GM18870 (cell line): ENCODE measurements at regions not wholly inside any gene's neighbourhood (a gene's known extent, or its start where the extent isn't known, plus 50 kb on each side); places are given as distances from the start of the nearest gene placed in this dataset.
A peak's percentile ranks its signal among the peaks of the same experiment; 100 is the strongest.

Source experiments
- ATAC-seq: cut with Tn5 transposase; IDR thresholded peaks from one replicate; pipeline ENCODE4 v1.9.1; 2021; ENCODE audit warnings: moderate library complexity; ENCODE audit not compliant: unreplicated experiment

DNA sequence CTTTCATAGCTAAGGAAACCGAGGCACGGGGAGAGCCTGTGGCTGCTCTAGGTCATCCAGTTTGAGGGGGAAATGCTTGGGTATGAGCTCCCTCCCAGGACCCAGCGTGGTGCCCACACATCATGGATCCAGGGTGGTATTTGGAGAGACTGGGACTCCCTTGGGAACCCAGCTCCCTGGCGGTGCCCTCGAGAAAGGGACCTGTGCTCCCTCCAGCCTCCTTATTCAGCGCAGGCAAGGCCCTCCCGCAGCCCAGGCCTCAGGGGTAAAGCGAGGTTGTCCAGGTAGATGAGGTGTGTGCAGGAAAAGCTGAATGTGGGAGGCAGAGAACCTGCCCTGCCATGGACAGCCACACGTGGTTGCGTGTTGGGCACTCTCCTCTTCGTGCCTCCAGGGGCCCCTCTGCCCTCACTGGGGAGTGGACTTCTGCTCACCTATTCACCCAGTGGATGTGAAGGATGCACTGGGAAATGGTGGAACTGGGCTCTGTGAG is 53.8 kb upstream of the GPR78 start:
- ATAC-seq, result no peak

DNA sequence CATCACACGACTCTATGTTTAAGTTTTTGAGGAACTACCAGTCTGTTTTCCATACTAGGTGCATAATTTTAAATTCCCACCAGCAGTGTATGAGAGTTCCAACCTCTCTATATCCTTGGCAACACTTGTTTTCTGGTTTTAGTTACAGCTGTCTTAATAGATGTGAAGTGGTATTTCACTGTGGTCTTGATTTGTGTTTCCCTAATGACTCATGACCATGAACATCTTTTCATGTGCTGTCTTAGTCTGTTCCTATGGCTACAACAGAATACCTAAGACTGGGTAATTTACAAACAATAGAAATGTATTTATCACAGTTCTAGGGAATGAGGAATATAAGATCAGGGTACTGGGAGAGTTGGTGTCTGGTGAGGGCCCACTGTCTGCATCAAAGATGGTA is 51.5 kb upstream of the GPR78 start:
- ATAC-seq, result peak; percentile 56
